NCI-H510A treated with DMSO at 0.1 percent for 48 hours (cell line): ENCODE measurements at regions not wholly inside any gene's neighbourhood (a gene's known extent, or its start where the extent isn't known, plus 50 kb on each side); places are given as distances from the start of the nearest gene placed in this dataset.
"Not testable (repeated sequence)": the region's sequence is repeated elsewhere in the genome, so short reads cannot be mapped to it uniquely, and the experiment has no call there.

Experiments used
- DNase-seq: peaks from one replicate; lab custom pipeline; 2025; lab: John Stamatoyannopoulos, UW

- no peak for DNase-seq
These were observed 342.5 kb downstream of the ADGRL2 start for GRCh38 chr1:82143108-82143833.

DNA sequence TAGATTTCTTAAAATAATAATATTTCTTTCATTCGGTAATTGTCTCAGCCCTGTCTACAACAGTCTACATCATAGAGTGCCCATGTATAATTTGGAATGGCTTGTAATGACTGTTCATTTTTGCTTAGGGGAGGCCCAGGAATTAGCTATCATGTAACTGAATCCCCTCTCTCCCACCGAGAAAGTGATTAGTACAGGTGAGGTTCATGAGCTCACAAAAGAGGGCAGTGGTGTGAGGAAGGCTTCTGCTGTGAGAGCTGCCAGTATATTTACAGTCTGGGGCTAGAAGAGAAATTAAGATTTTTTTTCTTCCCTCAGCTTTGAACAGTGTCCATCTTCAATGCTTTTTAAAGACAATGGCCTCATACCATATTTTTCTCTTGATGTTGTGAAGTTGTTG is 340.7 kb downstream of the ADGRL2 start:
- no peak for DNase-seq

DNA sequence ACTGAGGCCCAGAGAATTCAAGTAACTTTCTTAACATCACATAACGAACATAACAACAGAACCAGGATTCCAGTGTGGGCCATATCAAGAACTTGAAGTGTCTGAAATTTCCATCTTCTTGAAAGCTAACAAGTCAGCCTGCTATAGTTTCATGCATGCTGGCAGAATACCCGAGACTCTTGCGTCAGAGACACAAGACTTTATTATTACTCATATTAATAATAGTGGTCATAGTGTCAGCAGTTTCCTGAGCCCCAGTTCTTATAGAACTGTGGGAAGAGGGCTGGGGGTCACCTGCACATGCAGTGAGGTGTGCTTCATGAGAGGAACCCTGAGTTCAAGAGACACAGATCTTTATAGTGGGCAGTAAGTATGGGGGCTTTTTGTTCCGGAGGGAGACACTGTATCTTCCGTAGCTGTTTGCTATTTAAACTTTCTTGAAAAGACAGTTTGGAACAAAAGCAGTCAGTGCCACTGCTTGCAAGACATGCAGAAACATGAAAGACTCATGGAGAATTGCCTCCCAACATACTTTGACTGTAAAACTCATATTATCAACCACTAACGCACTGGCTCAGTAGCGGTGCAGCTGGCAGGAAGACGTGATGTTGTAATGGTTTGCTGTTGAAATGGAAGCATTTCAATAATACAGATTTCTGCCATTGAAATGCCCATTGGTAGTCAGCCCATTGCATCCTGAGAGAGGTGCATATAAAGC is 339.2 kb downstream of the ADGRL2 start:
- no peak for DNase-seq

GRCh38 chr1:82136351-82136750 is 335.6 kb downstream of the ADGRL2 start:
- not testable (repeated sequence) for DNase-seq

DNA sequence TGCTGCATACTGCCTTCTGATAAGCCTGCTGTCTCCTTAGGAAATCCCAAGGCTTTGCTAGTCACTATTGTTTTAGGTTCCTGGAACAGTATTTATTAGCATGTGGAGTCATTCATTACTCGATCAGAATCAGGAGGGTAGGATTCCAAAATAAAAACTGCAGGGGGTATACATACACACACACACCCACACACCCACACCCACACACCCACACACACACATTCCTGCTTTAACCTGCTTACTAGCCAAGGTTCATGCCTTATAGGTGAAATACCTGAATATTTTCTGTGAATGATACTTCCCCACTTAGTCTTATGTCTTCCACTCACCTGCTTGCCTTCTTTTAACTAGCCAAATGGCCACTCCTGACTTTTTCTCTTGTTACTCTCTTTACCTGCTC is 325.1 kb downstream of the ADGRL2 start:
- no peak for DNase-seq

DNA sequence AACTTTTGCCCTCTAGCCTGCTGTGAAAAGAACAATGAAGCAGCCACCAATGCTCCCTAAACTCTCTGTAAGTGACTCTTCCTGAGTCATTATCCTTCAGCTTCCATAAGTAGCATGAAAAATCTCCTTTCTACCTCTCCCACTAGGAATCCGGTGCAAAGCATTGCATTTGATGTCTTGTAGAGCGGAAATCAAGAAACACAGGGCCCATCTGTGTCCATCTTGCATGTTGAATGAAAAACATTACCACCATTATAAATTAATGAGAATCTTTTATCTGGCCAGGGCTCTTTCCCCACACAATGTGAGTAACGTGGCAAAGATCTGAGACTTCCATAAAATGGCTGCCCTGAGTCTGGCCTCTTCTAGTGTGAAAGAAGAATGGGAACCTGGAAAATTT is 324.4 kb downstream of the ADGRL2 start:
- no peak for DNase-seq

DNA sequence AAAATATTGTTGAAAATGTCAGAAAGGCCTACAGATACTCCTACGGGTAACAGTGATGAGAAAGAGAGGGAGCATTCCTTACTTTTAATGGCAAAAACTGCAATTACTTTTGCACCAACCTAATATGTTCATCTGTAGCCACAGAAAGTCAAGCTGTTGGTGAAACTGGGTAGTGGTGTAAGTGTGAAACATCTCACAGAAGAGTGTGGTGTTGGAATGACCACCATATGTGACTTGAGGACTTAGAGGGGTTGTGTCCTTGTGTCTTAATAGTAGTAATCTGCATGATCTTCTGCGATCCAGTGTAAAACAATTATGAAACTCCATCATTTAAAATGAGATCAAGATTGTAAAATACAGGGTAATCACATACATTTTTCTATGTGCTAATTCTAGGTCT is 320.7 kb downstream of the ADGRL2 start:
- no peak for DNase-seq

- no peak for DNase-seq
These were observed 315.4 kb downstream of the ADGRL2 start for GRCh38 chr1:82116105-82116504.

- no peak for DNase-seq
These were observed 314.2 kb downstream of the ADGRL2 start for GRCh38 chr1:82114887-82115286.

DNA sequence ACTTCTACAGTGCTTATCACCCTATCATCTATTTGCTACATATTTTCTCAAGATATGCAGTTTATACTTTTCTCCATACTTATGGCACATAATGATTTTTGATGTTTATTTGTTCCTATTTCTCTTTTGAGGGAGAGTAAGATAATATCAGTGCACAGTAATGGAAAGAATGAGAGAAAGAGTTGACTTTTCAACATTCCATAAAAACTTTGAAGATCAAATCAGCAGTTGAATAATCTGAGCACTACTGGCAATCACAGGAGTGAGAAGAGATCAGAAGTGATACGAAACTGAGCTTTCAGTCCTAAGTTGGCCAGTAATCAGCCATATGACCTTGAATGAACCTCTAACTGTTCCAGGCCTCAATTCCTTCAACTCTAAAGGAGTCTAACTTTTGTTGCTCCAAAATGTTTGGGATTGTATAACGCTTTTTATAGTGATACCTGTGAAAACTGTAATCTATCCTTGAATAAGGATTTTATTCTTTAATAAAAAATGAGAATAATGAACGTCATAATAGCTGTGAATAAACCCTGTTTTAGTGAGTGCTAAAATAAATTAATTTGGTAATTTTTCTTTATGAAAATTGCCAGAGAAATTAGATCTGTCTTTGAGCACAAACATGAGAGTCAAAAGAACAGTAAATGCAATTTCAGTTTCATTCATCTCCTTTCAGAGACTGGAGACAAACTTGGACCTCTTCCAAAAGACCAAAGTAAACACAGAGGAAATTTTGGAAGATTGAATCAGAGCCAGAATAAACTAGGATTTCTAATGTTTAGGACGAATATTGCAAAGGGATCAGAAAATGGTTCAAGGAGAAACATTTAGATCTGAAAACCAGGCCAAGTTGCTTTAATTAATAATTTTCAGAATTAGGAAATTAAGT is 309.9 kb downstream of the ADGRL2 start:
- no peak for DNase-seq

- no peak for DNase-seq
These were observed 308.1 kb downstream of the ADGRL2 start for GRCh38 chr1:82108843-82109242.

GRCh38 chr1:82106672-82107071 is 305.9 kb downstream of the ADGRL2 start:
- DNase-seq: no peak

GRCh38 chr1:82099170-82099569 is 298.4 kb downstream of the ADGRL2 start:
- no peak for DNase-seq

- no peak for DNase-seq
These were observed 293.4 kb downstream of the ADGRL2 start for GRCh38 chr1:82094136-82094535.

DNA sequence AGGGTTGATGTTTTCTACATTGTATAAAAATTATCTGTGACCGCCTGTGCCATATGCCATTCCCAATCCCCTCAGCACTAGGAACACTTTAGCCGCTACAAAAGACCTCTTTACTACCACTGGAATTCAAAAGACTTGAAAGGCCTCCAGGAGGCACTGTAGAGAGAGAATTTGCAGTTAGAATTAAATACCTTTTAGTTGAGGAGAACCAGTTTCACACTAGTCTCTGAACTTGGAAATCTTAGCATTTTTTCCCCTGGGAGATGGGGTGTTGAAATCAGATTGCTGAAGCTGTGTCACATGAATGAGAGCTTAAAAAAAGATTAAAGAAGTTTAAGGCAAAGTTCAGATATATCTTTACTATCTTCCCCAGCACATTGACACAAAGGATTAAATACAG is 291.0 kb downstream of the ADGRL2 start:
- no peak for DNase-seq

DNA sequence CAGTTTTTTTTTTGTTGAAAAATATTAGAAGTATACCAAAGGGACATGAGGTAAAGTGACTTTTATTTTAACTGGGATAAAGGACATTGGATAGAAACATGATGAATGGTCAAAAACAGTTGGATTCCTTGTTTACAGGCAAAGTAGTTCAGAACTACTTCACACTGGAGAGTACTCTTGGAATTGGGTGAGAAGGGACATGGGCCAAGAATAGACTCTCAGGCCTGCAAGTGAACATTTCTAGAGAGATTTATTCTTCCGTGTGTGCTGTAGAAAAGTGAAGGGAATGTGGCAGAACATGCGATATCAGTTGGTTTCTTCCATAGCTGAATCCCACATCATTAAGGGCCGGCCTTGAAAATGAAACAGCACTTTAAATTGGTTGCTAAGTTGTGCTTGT is 290.5 kb downstream of the ADGRL2 start:
- no peak for DNase-seq

DNA sequence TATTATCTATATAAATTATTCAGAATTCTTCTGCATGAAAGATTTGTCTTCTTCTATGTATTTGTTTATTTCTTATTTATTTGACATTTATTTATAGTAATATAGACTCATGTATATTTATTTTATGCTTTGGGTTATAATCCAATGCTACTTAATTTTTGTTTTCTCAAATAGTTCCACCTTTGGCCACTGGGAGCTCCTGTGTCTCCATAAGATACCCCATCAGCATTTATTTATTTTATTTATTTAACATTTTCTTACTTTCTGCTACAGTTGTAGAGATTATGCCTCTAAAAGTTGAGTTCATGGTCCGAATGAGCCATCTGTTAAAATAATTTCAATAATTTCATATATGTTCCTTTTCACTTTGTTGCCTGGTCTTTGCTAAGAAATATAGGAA is 289.4 kb downstream of the ADGRL2 start:
- DNase-seq: no peak

DNA sequence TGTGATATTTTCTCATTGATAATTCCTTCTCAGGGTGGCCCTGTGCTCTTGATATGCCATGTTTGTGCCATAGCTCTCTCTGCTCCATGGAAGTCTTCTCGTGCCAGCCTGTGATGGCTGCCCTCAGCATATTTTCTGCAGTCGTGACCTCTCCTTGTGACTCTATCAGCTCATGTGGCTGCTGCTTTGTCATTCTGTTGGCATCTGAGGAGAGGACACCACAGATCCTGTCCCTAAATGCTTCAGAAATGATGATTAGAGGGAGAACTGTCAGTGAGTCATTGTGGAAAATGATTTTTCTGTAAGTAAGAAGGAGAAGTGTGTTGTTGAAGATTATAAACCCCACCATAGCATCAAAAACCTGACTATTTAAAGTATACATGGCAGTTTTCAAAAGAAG is 286.0 kb downstream of the ADGRL2 start:
- no peak for DNase-seq

- DNase-seq: no peak
These were observed 278.9 kb downstream of the ADGRL2 start for GRCh38 chr1:82079607-82080006.

DNA sequence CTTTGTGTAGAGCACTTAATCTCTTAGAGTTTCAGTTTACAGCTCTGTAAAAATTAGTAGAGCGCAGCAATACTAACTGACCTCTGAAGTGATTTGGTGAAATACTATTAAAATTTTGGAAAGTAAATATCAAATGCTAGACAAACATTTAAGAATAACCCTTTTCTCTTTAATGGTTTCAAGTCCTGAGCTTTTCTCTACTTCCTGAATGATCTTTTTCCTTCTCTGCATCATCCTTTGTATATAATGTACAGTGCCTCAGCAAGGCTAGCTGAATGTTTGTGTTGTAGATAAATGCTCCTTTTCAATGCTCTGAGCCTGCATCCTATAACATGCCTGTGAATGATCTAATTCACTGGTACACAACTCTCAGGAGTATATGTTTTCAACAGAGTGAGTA is 272.9 kb downstream of the ADGRL2 start:
- no peak for DNase-seq

DNA sequence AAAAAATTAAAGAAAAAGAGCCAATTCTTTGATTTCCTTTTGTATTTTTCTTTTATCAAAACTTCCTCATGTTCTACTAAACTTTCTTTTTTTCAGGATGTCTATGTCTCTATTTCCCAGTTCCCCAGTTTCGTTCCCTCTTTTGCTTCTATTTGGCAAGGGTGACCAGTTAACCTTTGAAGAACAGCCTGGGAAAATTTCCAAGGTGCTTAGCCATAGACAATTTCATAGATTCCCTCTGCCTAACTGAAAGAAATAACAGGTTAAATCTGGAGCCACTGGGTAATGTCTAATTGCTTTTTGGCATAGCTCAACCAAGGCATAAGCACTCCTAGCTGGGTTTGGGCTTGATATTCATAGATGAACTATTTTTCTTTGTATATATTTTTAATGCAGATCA is 272.3 kb downstream of the ADGRL2 start:
- DNase-seq: no peak

- DNase-seq: no peak
These were observed 265.2 kb downstream of the ADGRL2 start for GRCh38 chr1:82065916-82066315.

- no peak for DNase-seq
These were observed 264.0 kb downstream of the ADGRL2 start for GRCh38 chr1:82064691-82065090.
